ENCODE measurements at regions not wholly inside any gene's neighbourhood (a gene's known extent, or its start where the extent isn't known, plus 50 kb on each side); places are given as distances from the start of the nearest gene placed in this dataset.

- Histone ChIP-seq H3K36me3 (ENCODE audit: control insufficient read depth in 2 of 4, insufficient read depth in 4 of 4, low read length in 3 of 4) (no peaks in the 10 kb centered on the region), H2AK5ac (ENCODE audit: low read depth, low read length) (no peak overlapping the region), H3K4me1 (replicated peaks in 1 of 4; ENCODE audit: control insufficient read depth in 3 of 4, insufficient read depth in 4 of 4, low read length in 3 of 4) (no peaks in the 10 kb centered on the region), H2BK20ac (ENCODE audit: low read length) (no peak overlapping the region), H2AFZ (ENCODE audit: low read length) (no peak overlapping the region), H3K4me2 (ENCODE audit: insufficient read depth in 1 of 2, low read depth in 2 of 2, low read length in 2 of 2) (no peak overlapping the region), H3K23me2 (ENCODE audit: low read depth, low read length) (peaks cover 2% of the 10 kb centered on the region; the same call in 1 of the 2 replicates), H3K79me1 (ENCODE audit: low read depth, low read length) (no peaks in the 10 kb centered on the region), H3K27ac (ENCODE audit: low read depth, low read length) (no peak overlapping the region), H4K8ac (ENCODE audit: extremely low read depth, insufficient read depth, low read length) (no peak overlapping the region), H2BK15ac (ENCODE audit: low read length) (no peak overlapping the region), H2BK5ac (ENCODE audit: low read depth, low read length) (no peak overlapping the region), H3K4me3 (ENCODE audit: extremely low read depth in 1 of 4, insufficient read depth in 2 of 4, low read depth in 3 of 4, low read length in 4 of 4) (no peak overlapping the region), H3K9me3 (ENCODE audit: insufficient read depth in 2 of 2, low read depth in 1 of 2, low read length in 1 of 2) (no peaks in the 10 kb centered on the region), H3K79me2 (ENCODE audit: control insufficient read depth in 1 of 2, insufficient read depth in 2 of 2, low read length in 2 of 2) (no peaks in the 10 kb centered on the region), H3K23ac (ENCODE audit: insufficient read length) (no peak overlapping the region), H4K5ac (ENCODE audit: insufficient read length, low read depth, low read length) (no peak overlapping the region), H4K91ac (replicated peaks; ENCODE audit: insufficient read length, low read length) (no peak overlapping the region), H3K14ac (ENCODE audit: insufficient read length) (no peak overlapping the region), H2BK12ac (ENCODE audit: low read depth, low read length) (no peak overlapping the region), H3K9ac (replicated peaks in 1 of 4; ENCODE audit: extremely low read depth in 1 of 4, low read depth in 3 of 4, low read length in 3 of 4) (no peak overlapping the region), H3K18ac (ENCODE audit: extremely low read depth, low read length) (no peak overlapping the region), H3K56ac (replicated peaks; ENCODE audit: insufficient read length, low read depth, low read length) (no peak overlapping the region), H4K20me1 (replicated peaks in 1 of 2; ENCODE audit: control insufficient read depth in 1 of 2, insufficient read depth in 2 of 2, low read length in 2 of 2) (no peaks in the 10 kb centered on the region), H3K4ac (replicated peaks; ENCODE audit: insufficient read length, low read depth, low read length) (no peak overlapping the region), H2BK120ac (replicated peaks; ENCODE audit: low read depth, low read length) (no peak overlapping the region), H3K27me3 (replicated peaks in 1 of 4; ENCODE audit: control insufficient read depth in 3 of 4, extremely low read depth in 1 of 4, insufficient read depth in 3 of 4, low read length in 3 of 4) (no peaks in the 10 kb centered on the region)
- FAIRE-seq (no peak), DNase-seq (ENCODE audit: low read depth in 1 of 2, low spot score in 2 of 2) (no peak)
- TF ChIP-seq EZH2 (IDR thresholded peaks at IDR 0.05; ENCODE audit: low read depth, low read length, severe bottlenecking) = no peak
- TF ChIP-seq SP2 (IDR thresholded peaks at IDR 0.05; ENCODE audit: low read length) = no peak
- no peak for TF ChIP-seq CHD2 (IDR thresholded peaks at IDR 0.05; ENCODE audit: low read length)
- no peak for TF ChIP-seq BRCA1 (IDR thresholded peaks at IDR 0.05; ENCODE audit: low read depth, low read length)
- TF ChIP-seq HDAC2 (IDR thresholded peaks at IDR 0.05; ENCODE audit: borderline replicate concordance in 1 of 2, low read depth in 2 of 2, low read length in 2 of 2) = no peak
- no peak for TF ChIP-seq BACH1 (IDR thresholded peaks at IDR 0.05; ENCODE audit: low read length)
- POLR2A ChIA-PET (ENCODE audit: partially characterized antibody) = no interaction called here
- WGBS, 2 experiments (ENCODE audit: extremely low coverage in 1 of 2, insufficient coverage in 1 of 2, insufficient read length in 1 of 2, insufficient replicate concordance in 2 of 2, low coverage in 1 of 2, low lambda C conversion rate in 2 of 2, missing lambda C conversion rate in 1 of 2) = 97% methylated on average over 4 of the region's 4 CpGs; no CpG with 5 or more reads in 1 of the 2 experiments
- CTCF ChIA-PET (ENCODE audit: partially characterized antibody) = no interaction called here
Observed at GRCh38 chr10:55509168-55509567, 708.1 kb upstream of the PCDH15 start.

Measured in H1 (cell line).